NAMALWA (cell line): ENCODE measurements at regions not wholly inside any gene's neighbourhood (a gene's known extent, or its start where the extent isn't known, plus 50 kb on each side); places are given as distances from the start of the nearest gene placed in this dataset.

ENCODE experiments used
- DNase-seq: peaks from one replicate; pipeline ENCODE4 v3.0.0-alpha.2; 2015; ENCODE audit warnings: low spot score

DNA sequence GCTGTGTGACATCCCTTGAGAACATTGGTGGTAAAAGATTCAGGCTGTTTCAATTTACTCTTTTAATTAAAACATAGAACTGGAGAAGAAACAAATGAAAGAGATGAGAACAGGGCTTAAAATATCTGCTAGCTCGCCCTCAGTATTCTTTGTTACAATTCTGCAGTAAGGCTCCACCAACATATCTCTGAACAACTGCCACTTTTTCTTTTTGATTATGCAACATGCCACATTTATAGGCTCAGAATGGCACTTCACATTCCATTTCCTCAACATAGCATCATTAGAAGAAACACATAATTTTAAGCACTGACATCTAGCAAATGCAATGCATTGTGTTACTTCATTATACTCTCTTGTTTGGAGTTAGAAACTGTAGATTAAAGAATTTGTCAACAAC lies 1315.2 kb downstream of the LRFN5 start:
- no peak for DNase-seq

DNA sequence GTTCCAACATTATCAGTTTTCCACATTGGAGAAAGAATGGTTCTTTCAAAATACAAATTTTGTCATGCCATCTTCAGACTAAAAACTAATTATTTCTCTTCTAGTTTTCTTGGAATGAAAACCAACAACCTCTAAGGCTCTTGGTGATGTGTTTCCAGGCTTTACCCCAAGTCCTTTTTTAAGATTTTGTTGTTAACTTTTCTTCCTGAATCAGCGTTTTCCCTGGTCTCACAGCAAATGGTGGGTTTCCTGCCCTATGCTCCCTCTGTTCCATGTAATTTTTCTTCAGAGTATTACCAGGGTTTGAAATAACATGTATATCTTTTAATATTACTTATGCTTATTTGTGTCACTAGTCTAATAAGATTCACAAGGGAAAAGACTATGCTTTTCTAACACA lies 1311.9 kb downstream of the LRFN5 start:
- no peak for DNase-seq

DNA sequence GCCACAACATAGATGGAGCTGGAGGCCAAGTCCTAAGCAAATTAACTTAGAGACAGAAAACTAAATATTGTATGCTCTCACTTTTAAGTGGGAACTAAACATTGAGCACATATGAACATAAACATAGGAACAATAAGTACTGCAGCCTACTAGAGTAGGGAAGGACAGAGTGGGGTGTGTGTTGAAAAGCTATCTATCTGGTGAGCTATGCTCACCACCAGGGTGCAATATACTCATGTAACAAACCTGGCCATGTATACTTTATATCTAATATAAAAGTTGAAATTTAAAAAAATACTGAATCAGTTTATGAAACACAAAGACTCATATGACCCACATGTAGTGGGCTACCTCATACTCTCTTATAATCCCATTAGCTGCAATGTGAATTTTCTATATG lies 1305.0 kb downstream of the LRFN5 start:
- DNase-seq: peak; percentile 0

DNA sequence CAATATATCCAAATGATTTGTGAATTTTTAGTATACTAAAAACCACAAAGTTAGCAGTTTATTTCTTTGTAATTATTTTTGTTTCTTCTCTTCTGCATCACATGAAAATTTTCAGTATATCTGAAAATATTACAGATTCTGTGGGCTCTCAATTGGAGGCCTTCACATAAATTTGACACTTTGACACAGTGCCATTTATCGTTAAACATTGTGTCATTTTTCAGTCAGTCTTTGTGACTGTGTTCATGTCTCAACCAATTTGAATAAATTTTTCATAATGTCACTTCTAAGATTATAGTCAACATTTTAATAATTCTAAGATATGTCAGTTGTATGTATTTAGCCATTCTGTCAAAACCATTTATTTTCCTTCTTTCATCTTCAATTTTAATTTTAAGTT lies 1303.0 kb downstream of the LRFN5 start:
- DNase-seq: no peak

DNA sequence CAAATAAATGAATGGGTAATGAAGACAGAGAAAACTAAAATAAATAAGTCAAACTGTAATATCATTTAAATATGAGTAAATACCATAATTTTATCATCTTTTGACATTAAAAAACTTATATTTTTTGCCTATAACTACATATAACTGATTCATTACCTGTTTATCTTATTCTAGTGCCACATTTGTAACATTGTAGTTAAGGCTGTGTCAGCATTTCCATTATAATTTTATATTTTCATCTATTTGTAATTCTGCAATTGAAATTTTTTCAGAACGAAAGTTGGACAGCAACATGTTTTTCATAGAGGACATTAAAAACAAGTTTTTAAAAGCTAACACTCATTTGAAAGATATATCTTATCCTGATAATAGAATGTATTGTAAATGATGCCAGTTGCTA lies 1286.5 kb downstream of the LRFN5 start:
- no peak for DNase-seq

DNA sequence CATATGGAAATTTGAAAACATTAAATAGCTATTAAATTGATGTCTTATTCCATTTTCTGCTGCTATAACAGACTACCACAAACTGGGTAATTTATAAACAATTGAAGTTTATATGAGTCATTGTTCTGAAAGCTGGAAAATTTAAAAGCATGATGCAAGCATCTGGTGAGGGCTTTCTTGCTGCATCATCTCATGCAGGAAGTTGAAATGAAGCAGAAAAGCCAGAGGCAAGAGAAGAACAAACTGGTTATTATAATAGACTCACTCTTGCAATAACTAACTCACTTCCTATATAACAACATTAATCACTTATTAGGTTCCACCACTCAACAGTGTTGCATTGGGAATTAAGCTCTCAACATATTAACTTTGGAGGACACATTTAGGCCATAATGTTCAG lies 1277.4 kb downstream of the LRFN5 start:
- DNase-seq: no peak

DNA sequence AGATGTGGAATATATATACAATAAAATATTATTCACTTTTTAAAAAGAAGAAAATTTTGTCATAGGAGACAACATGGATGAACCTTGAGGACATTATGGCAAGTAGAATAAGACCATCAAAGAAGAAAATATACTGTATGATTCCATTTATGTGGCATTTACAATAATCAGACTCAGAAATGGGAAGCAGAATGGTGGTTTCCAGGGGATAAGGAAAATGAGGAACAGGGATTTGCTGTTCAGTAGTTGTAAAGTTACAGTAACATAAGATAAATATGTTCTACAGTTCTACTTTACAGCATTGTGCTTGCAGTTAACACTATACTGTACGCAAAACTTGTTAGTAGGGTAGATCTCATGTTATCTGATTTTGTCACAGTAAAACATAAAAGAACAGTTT lies 1271.0 kb downstream of the LRFN5 start:
- DNase-seq: no peak

DNA sequence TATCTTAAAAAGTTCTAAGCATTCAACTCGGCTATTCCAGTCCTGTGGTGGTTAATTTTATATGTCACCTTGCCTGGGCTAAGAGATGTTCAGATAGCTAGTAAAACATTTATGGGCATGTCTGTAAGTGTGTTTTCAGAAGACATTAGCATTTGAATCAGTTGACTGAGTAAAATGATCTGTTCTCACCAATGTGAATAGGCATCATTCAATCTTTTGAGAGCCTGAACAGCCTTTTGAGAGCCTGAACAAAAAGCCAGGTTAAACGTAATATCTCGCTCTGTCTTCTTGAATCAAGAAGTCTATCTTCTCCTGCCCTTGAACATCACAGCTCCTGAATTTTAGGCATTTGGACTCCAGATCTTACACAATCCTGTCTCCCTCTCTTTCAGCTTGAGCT lies 1266.1 kb downstream of the LRFN5 start:
- no peak for DNase-seq

DNA sequence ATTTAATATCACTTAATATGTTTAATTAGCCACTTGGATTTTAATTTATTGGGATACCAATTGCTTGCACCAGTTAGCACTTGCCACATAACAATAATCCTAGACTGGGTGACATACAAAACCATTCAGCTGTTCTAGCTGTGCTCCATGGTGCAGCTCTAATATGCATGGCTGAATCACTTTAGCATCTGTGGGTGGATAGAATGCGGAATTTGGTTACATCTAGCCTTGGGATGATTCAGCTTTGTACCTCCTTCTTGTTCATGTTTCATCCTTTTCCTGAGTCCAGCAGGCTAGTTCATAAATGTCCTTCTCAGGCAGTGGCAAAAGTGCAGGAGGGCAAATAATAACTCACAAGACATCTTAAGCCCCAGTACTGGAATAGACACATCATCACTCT lies 1263.0 kb downstream of the LRFN5 start:
- no peak for DNase-seq

DNA sequence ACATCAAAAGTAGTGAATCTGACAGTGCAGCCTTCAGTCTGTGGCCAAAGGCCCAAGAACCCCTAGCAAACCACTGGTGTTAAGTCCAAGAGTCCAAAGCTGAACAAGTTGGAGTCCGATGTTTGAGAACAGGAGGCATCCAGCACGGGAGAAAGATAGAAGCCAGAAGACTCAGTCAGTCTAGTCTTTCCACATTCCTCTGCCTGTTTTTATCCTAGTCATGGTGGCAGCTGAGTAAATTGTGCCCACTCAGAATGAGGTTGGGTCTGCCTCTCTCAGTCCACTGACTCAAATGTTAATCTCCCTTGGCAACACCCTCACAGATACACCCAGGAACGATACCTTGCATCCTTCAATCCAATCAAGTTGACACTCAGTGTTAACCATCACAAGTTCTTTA lies 1255.4 kb downstream of the LRFN5 start:
- no peak for DNase-seq

DNA sequence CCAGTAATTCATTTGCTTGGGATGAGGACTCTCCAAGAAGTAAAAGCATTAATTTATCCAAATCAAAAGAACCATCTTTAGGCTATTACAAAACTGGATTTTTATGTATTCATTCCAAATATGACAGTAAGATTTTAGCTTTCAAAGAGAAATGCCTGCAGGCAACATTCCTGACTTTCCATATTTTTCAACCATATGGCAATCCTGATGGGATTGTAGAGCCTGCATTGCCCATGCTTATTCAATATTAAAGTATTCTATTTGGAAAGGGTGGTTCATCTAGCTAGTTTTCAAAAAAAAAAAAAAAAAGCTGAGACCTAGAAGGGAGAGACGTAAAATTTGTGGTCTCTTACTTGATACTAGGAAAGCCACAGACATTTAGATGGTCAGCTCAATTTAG lies 1253.7 kb downstream of the LRFN5 start:
- DNase-seq: no peak

DNA sequence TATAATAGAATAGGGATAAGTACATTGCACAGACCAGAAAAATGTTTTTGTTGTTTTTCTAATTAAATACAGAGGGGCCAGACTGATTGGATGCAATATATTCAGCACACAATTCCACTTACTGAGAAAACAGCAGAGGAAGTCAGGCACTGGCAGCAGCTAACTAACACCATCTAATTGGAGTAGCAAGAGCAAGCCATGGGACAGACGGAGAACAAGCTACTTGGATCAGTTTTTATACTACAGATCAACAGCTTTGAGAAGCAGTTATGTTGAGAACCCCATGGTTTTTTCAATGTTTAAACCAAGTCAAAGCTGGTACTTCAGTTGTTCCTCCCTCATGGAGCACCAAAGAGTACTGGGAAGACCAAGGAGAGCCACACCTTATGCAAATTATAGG lies 1249.4 kb downstream of the LRFN5 start:
- DNase-seq: no peak

DNA sequence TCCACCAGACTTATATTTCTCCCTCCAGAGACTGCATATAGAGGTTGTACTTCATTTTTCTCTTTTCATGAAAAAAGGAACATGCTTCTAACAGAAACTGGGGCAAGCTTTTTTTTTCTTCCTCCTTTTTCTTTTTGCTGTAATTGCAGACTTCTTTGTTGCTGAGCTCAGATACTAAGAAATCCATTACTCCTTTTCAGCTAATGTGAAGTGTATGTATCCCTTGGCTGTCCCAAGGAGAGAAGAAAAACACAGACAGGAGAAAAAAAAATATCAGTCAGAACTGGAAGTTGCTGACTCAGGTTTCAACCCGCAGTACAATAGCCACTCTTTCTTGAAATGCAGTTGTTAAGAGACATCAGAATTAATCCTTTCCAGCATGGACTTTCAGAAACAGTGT lies 1248.4 kb downstream of the LRFN5 start:
- DNase-seq: no peak

DNA sequence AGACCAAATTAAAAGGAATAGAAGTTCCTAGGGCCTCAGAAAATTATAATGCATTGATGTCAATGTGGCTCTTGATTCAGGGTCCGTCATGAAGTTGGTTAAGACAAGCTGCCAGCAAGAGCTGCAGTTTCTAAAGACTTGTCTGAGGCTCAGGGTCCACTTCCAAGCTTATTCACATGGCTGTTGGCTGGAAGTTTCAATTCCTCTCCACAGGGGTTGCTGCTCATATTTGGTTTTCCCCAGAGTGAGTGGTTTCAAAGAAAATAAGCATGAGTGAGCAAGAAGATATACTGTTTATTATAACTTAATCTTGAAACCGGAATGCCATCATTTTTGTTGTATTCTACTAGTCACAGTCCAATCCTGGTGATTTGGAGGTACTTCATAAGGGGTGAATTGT lies 1247.4 kb downstream of the LRFN5 start:
- no peak for DNase-seq

DNA sequence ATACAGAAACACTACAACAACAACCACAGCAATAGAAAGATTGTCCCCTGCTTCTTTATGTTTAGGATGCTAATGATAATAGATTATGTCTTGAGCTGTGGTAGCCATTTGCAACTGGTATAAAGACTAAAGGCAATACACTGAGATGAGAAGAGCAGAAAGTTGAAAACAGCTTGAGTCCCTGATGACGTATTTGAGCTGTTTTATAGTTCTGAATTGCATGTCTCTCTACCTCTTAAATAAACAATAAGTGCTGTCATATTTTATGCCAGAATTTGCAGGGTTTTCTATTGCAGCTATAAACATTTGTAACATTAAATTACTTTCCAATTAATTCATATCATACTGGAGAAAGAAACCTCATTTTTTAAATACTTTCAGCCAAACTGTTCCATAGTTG lies 1242.0 kb downstream of the LRFN5 start:
- no peak for DNase-seq

DNA sequence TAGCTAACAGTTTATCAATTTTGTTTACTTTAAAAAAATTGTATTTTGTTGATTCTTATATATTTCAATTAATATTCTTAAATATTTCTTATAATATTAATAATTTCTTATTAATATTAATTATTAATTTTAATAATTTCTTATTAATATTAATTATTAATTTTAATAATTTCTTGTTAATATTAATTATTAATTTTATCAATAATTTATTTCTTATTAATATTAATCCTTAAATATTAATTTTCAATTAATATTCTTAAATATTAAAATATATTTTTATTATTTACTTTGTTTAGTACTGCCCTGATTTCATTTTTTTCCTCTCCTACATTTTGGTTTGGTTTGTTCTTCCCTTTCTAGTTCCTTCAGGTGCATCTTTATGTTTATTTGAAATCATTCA lies 1208.1 kb downstream of the LRFN5 start:
- DNase-seq: no peak

DNA sequence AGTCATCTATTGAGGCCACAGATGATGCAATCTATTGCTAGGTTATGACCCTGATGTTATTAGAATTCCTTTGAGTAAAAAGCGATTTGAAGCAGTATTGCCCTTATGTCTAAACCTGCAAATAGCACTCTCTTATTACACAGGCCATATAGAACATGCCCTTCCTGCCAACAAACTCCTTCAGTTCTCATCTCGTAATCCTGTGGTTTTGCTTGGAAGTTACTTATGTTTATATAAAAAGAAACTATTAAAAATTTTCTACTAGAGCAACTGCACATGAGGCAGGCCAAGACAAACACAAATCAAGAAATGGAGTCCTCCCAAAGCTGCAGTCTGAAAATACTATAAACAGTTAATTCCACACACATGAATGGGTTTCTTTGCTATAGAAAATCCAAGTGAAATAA lies 1200.2 kb downstream of the LRFN5 start:
- no peak for DNase-seq

DNA sequence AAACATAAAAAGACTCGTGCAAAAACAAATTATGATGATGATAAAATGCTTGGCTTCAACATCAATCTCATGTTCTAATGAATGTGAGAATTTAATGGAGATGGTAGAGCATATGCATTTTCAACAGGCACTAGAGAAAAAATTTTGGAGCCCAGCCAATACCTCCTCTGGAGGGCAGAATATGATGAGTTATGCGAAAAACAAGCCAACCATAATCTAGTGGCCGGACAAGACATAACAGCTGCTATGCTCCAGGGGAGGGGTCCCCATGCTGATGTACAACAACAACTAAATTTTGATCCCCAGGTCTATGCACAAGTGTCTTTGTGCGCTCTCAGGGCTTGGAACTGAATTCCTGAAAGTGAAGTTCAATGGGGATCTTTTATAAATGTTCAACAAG lies 1197.5 kb downstream of the LRFN5 start:
- no peak for DNase-seq

DNA sequence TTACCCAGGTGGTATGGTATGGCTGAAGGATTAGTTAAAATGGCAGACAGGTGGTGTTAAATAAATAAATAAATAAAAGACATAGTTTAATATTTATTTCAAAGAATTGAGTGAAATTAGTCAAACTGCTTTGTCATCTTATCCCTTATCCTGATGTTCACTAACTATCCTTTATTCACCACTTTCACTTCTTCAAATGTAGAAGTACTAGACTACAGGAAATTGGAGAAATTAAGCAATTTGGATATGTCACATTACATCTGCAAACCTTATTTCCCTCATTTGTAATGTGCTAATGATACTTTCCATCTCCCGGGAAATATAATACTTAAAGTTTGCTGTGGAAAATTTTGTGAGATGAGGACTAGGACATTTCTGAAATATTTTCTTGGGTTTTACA lies 1195.7 kb downstream of the LRFN5 start:
- no peak for DNase-seq

DNA sequence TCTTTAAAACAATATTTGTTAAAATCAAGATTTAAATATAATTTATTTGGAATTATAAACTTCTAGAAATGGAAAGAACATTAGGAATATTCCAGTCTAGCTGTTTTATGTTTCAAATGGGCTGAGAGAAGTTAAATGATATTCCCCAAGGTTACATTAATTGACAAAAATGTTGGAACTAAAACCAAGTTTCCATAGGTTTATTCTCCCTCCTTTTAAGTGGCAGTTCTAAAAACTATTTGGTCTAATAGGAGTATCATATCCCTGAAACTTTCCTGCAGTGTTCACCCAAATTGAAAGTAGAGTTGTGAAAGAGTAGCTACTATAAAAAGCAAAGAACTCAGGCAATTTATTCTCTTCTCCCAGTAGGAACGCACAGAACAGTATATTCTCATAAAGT lies 1185.5 kb downstream of the LRFN5 start:
- DNase-seq: no peak

DNA sequence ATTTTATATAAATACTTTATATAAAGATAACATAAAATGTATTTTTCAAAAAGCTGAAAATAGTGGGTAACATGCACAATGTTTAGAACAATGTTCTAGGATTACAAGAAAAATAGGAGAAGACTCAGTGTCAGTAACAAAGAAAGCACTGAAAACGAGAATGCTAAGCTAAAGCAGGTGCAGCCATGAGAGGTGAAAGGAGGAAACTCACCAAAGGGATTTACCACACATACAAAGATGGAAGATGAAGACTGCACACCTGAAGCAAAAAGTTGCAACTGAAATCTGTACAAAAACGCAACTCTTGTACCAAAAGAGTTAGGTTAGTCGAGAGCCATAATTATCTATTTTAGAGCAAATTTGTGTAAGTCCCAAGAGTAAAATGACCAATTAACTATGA lies 1176.1 kb downstream of the LRFN5 start:
- no peak for DNase-seq

DNA sequence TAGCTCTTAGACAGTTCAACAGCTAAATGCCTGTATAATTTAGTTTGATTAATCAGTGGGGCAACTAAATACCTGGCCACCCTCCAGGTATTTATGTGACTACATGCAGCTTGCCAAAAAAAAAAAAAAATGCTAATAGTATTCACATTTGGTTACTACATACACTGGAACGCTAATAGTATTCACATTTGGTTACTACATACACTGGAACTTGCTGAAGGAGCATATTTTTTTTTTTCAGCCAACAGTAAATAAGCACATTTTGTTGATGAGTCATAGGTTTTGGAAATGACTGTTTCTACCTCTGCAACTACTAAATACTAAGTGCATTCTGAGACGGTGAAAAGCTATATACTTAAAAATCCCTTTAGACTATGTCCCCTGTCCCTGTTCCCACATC lies 1172.3 kb downstream of the LRFN5 start:
- no peak for DNase-seq

DNA sequence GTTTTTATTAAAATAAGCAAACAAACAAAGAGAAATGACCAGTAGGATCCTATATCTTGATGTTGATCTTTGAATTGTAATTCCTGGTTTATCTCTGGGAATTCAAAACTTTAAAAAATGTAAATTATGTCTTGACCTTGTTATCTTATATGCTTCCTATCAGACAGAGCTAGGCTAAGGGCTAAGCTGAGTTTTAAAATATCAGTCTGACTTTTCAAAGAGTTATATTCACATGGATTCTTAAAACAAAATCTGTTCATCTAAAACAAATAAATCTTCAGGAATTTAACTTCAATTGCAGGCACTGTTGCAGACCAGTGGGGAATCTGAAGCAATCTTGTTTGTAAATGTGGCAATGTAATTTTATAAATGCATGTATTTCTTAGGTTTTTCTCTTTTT lies 1144.1 kb downstream of the LRFN5 start:
- DNase-seq: no peak

DNA sequence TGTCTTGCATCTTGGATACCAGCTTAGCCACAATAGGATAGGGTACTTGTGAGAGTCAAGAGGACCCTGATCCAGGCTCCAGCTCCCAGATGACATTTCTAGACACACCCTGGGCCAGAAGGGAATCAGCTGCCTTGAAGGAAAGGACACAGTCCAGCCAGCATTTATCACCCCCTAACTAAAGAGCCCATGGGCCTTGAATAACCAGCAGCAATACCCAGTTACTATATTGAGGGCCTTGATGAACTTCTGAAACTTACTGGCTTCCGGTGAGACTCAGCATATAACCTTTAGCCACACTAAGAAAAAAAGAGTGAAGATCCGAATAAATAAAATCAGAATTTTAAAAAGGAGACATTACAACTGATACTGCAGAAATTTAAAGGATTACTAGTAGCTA lies 1135.4 kb downstream of the LRFN5 start:
- DNase-seq: no peak

DNA sequence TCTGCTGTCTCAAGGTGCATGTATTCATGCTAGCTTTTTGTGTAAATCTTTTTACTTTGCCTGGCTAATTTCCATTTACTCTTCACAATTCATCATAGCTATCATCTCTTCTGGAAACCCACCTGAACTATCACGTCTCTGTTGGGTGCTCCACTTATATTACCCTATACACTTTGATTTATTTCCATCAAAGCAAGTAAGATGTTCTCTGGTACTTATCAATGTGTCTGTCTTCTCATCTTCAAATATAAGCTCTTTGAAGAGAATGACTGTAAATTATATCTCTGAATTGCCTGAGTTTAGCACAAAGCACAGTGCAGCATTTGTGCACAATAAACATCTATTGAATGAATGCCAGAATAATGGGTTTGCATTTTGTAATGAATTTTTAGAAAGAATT lies 1129.7 kb downstream of the LRFN5 start:
- no peak for DNase-seq

DNA sequence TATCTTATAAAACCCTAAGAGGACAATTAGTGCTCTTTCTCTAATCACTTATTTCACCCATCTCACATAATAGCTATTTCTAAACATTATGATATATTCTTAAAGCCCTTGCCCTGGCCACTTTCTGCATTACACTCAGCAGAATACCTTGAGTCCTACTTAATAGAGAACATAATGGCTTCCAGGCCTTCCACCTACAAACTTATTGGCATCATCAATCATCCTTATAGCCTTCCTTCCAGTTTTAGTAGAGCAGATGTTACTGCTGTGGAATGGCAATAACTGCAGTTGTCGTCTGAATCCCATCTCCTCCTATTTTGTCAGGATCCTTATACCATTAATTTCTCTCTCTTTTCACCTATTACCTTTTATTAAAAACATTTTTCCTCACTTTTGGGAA lies 1127.4 kb downstream of the LRFN5 start:
- no peak for DNase-seq
